Kidney (tissue), 13 donors: ENCODE measurements at regions not wholly inside any gene's neighbourhood (a gene's known extent, or its start where the extent isn't known, plus 50 kb on each side); places are given as distances from the start of the nearest gene placed in this dataset.
"Not testable (repeated sequence)": the region's sequence is repeated elsewhere in the genome, so short reads cannot be mapped to it uniquely, and the experiment has no call there.

Experiments
- DNase-seq, 5 donors: peaks; one replicate each; pipeline ENCODE4 v3.0.0-alpha.2; 2013 to 2020
- FAIRE-seq: peaks from 2 replicates; lab custom pipeline; 2012; peaks lifted over from hg19 to GRCh38; lab: Jason Lieb, UNC
- H3K27ac ChIP-seq, 2 donors: one replicate each; pipeline ENCODE4 v1.7.0; 2013; ENCODE audit warnings: low read depth in 2 of 2, low read length in 2 of 2, inconsistent platforms in 1 of 2
- H3K27me3 ChIP-seq: one replicate; pipeline ENCODE4 v1.7.1; 2013; ENCODE audit warnings: low read length, inconsistent platforms; ENCODE audit not compliant: control insufficient read depth, insufficient read depth
- H3K36me3 ChIP-seq, 3 donors: one replicate each; pipeline versions ENCODE4 v1.7.0 to v1.7.1; 2013; ENCODE audit warnings: low read length in 3 of 3, control low read depth in 1 of 3, inconsistent platforms in 1 of 3; ENCODE audit not compliant: insufficient read depth in 3 of 3, control insufficient read depth in 2 of 3
- H3K4me1 ChIP-seq, 3 donors: one replicate each; pipeline versions ENCODE4 v1.7.0 to v1.7.1; 2013; ENCODE audit warnings: low read length in 3 of 3, inconsistent platforms in 1 of 3, low read depth in 1 of 3; ENCODE audit not compliant: control insufficient read depth in 2 of 3, insufficient read depth in 2 of 3
- H3K4me3 ChIP-seq, 3 donors: one replicate each; pipeline versions ENCODE4 v1.7.0 to v1.8.1; 2013; ENCODE audit warnings: low read length in 3 of 3, control low read depth in 1 of 3, inconsistent platforms in 1 of 3
- H3K9ac ChIP-seq, 3 donors: one replicate each; pipeline versions ENCODE4 v1.7.0 to v1.7.1; 2013; ENCODE audit warnings: low read length in 3 of 3, control low read depth in 1 of 3, inconsistent platforms in 1 of 3
- H3K9me3 ChIP-seq, 3 donors: one replicate each; pipeline versions ENCODE4 v1.7.0 to v1.7.1; 2013; ENCODE audit warnings: low read length in 3 of 3, control low read depth in 1 of 3, inconsistent platforms in 1 of 3; ENCODE audit not compliant: control insufficient read depth in 2 of 3, insufficient read depth in 1 of 3
- CTCF ChIP-seq: IDR thresholded peaks from 3 replicates; pipeline ENCODE4 v1.5.1; 2012; ENCODE audit warnings: mild to moderate bottlenecking, moderate library complexity, borderline replicate concordance; ENCODE audit not compliant: insufficient read depth; ENCODE audit errors: extremely low read depth
- intact Hi-C: fragments of 100-400 bp; cut with DNase I; formaldehyde crosslinking; loops from one replicate; pipeline ENCODE4 v1.11.1; 2022
- donor health status: control.
- donor health status: control.
- donor health status: control.
- donor health status: control.
- donor health status: control.
- donor health status: DM: yes; HTN: yes; CAD: no.
- donor health status: Normal renal cell carcinoma (clear cell type).

DNA sequence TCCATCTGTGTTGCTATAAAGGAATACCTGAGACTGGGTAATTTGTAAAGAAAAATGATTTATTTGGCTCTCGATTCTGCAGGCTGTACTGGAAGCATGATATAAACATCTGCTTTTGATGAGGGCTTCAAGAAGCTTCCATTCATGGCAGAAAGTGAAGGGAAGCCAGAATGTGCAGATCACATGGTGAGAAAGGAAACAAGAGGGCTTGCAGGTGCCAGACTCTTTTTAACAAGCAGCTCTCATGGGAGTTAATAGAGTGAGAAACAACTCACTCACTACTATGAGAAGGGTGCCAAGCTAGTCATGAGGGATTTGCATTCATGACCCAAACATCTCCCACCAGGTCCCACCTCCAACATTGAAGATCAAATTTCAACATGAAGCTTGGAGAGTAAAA lies 247.2 kb downstream of the ZIC4 start:
- no peaks in the 10 kb centered on the region for H3K4me1 ChIP-seq
- H3K9me3 ChIP-seq = no peaks in the 10 kb centered on the region
- FAIRE-seq = no peak
- no peak for TF ChIP-seq CTCF
- no peaks in the 10 kb centered on the region for H3K36me3 ChIP-seq
- H3K4me3 ChIP-seq = no peak overlapping the region
- no peak overlapping the region for H3K9ac ChIP-seq
- no peak overlapping the region for H3K27ac ChIP-seq
- DNase-seq = no peak
- H3K27me3 ChIP-seq = no peaks in the 10 kb centered on the region
- intact Hi-C loops = no loop called here

DNA sequence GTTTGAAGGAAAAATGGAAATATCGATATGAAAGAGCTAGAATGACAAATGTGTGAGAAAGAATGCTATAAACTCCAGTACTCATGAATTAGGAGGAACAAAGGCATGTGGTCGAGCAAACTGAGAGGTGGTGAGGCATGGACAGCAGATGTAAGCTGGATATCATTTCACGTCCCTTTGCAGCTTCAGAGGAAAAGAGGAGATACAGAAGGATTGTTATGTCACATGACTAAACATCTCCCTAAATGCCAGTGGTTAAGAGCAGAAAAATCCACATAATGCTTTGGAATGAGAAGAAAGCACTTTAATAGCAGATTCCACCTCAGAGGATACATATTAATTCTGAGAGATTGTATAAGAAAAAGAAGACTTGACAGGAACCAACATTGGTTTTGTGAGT lies 248.7 kb downstream of the ZIC4 start:
- FAIRE-seq (no peak), DNase-seq (no peak)
- H3K36me3 ChIP-seq = no peaks in the 10 kb centered on the region
- H3K4me1 ChIP-seq = no peaks in the 10 kb centered on the region
- H3K9me3 ChIP-seq = no peaks in the 10 kb centered on the region
- TF ChIP-seq CTCF = no peak
- no peak overlapping the region for H3K4me3 ChIP-seq
- no peak overlapping the region for H3K9ac ChIP-seq
- no peak overlapping the region for H3K27ac ChIP-seq
- H3K27me3 ChIP-seq = no peaks in the 10 kb centered on the region
- intact Hi-C loops = no loop called here

DNA sequence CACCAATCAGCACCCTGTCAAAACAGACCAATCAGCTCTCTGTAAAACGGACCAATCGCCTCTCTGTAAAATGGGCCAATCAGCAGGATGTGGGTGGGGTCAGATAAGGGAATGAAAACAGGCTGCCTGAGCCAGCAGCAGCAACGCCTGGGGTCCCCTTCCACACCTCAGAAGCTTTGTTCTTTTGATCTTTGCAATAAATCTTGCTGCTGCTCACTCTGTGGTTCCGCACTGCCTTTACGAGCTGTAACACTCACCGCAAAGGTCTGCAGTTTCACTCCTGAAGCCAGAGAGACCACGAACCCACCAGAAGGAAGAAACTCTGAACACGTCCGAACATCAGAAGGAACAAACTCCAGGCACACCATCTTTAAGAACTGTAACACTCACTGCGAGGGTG lies 251.4 kb downstream of the ZIC4 start:
- FAIRE-seq, H3K9me3 ChIP-seq, H3K36me3 ChIP-seq, intact Hi-C loops, H3K4me1 ChIP-seq, H3K27ac ChIP-seq, H3K27me3 ChIP-seq, H3K9ac ChIP-seq, DNase-seq, H3K4me3 ChIP-seq: not testable (repeated sequence)

DNA sequence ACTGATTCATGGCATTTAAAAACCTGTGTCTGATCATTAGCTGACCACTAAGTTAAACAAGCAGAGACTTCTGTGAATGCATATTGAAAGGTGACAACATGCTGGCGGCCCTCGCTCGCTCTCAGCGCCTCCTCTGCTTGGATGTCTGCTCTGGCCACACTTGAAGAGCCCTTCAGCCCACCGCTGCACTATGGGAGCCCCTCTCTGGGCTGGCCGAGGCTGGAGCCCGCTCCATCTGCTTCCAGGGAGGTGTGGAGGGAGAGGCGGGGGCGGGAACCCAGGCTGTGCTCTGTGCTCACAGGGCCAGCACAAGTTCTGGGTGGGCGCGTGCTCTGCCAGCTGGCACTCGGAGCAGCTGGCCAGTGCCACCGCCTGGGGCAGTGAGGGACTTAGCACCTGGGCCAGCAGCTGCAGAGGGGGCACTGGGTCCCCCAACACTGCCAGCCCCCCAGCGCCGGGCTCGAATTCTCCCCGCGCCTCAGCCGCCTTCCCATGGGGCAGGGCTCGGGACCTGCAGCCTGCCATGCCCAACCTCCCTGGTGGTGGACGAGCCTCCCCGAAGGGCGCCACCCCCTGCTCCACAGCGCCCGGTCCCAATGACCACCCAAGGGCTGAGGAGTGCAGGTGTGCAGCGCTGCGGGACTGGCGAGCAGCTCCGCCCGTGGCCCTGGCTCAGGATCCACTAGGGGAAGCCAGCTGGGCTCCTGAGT lies 252.4 kb downstream of the ZIC4 start:
- Histone ChIP-seq H3K27ac (no peak overlapping the region), H3K9me3 (peaks cover 0 to 3% (median 0%) of the 10 kb centered on the region in 3 donors), H3K36me3 (no peaks in the 10 kb centered on the region), H3K9ac (no peak overlapping the region), H3K4me1 (no peaks in the 10 kb centered on the region), H3K27me3 (no peaks in the 10 kb centered on the region), H3K4me3 (no peak overlapping the region)
- TF ChIP-seq CTCF = no peak
- no peak for FAIRE-seq
- intact Hi-C loops = no loop called here
- DNase-seq = peak in 1 of 5 donors; percentile 59
